AG04449 (cell line): ENCODE measurements at regions not wholly inside any gene's neighbourhood (a gene's known extent, or its start where the extent isn't known, plus 50 kb on each side); places are given as distances from the start of the nearest gene placed in this dataset.

ENCODE experiments used
- CTCF ChIA-PET: fragments of 350-600 bp; formaldehyde crosslinking; extraction: SDS; loops from one replicate; lab custom pipeline; 2021; ENCODE audit warnings: antibody characterized with exemption; lab: Yijun Ruan, JAX
- POLR2A ChIA-PET: fragments of 400-600, 350-600 bp; formaldehyde crosslinking; extraction: SDS; loops from one replicate; lab custom pipeline; 2020; ENCODE audit warnings: antibody characterized with exemption, inconsistent platforms; lab: Yijun Ruan, JAX
- DNase-seq: peaks from one replicate; pipeline ENCODE4 v3.0.0-alpha.2; 2010; ENCODE audit warnings: low read depth, low spot score
- H3K4me3 ChIP-seq: 2 replicates; pipeline ENCODE4 v1.5.1; 2011; ENCODE audit warnings: low read depth, mild to moderate bottlenecking, control low read depth, low read length
- CTCF ChIP-seq: IDR thresholded peaks from one replicate; pipeline ENCODE4 v1.5.1; 2011; ENCODE audit warnings: mild to moderate bottlenecking, moderate library complexity, low read length, control low read depth, inconsistent platforms; ENCODE audit not compliant: insufficient read depth; ENCODE audit errors: missing control alignments

DNA sequence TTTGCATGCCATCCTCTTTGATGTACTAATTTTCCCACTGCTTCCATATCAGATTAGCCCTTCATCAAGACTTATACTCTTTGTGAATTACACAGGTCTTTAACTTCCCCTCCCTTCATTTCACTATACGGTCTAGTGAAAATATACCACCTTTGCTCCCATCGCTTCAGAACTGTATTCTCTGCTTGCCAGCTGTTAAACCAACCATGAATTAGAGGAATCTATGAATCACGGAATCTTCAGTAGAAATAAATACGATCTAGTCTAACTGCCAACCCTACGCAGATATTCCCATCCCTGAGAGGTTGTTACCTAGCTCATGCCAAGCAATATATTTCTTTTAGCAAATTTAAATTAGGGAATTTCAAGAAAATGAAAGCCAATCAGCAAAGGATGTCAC lies 177.8 kb upstream of the MPPED2 start:
- DNase-seq, result no peak
- TF ChIP-seq CTCF, result no peak
- POLR2A ChIA-PET, result no interaction called here

GRCh38 chr11:30762188-30762587 lies 176.0 kb upstream of the MPPED2 start:
- POLR2A ChIA-PET, result no interaction called here
- H3K4me3 ChIP-seq, result no peak overlapping the region
- CTCF ChIA-PET, result no interaction called here
- TF ChIP-seq CTCF, result no peak
- no peak for DNase-seq

More for the DNA sequence above, 177.8 kb upstream of the MPPED2 start:
- CTCF ChIA-PET, result no interaction called here
- no peak overlapping the region for H3K4me3 ChIP-seq

GRCh38 chr11:30760345-30760744 lies 174.2 kb upstream of the MPPED2 start:
- ChIA-PET POLR2A (no interaction called here), CTCF (no interaction called here)
- TF ChIP-seq CTCF, result no peak
- H3K4me3 ChIP-seq, result no peak overlapping the region
- DNase-seq, result no peak

DNA sequence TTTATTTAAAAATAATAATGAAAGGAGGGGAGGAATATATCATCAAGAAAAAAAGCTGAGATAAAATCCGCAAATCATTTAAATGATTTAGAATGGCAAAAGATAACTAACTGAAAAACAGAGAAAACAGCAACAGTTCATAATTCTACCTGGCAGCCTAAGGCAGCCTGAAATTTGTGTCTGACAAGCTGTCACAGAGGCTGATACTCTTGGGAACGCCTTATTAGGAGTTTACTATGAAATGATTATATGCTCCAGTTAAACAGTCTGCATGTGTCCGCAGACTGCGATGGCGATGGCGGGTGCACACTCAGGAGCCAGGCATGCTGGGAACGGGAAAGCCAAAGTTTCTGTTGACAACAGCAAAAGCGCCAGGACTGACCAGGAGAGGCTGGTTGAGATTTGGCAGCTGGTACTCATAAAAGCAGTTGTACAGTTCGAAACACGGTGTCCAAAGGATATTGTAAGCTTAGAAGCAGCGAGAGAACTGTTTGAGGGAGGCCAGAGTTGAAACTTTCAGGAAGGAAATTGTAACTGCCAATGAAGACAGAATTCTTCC lies 172.9 kb upstream of the MPPED2 start:
- POLR2A ChIA-PET, result no interaction called here
- no peak for TF ChIP-seq CTCF
- H3K4me3 ChIP-seq, result no peak overlapping the region
- DNase-seq, result no peak
- CTCF ChIA-PET, result no interaction called here

DNA sequence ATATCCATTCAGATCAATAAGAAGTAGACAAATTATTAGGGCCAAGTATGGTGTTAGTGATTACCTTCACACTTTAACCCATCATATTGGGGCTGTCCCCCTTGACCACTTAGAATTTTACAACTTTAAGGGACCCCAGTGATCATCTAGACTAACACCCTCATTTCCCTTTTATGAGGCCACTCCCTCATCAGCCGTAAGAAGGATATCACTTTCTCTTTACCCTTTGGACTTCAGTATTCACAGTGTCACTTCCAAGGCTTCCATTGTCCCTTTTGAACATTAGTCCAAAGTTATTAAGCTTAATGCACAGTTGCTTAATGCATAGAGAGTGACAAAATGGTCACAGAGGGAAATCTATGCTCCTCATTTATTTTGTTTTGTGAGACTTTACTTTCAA lies 172.4 kb upstream of the MPPED2 start:
- ChIA-PET CTCF (no interaction called here), POLR2A (no interaction called here)
- H3K4me3 ChIP-seq, result no peak overlapping the region
- DNase-seq, result no peak
- TF ChIP-seq CTCF, result no peak

GRCh38 chr11:30758012-30758411 lies 171.9 kb upstream of the MPPED2 start:
- no peak for DNase-seq
- no peak overlapping the region for H3K4me3 ChIP-seq
- CTCF ChIA-PET, result no interaction called here
- POLR2A ChIA-PET, result no interaction called here
- no peak for TF ChIP-seq CTCF
